SK-N-SH (cell line): ENCODE measurements at regions not wholly inside any gene's neighbourhood (a gene's known extent, or its start where the extent isn't known, plus 50 kb on each side); places are given as distances from the start of the nearest gene placed in this dataset.

Experiments
- CTCF ChIP-seq: fragments of 200-600 bp; sonication (generic); IDR thresholded peaks from 2 replicates; pipeline ENCODE4 v1.6.1; 2017; ENCODE audit warnings: antibody characterized with exemption, mild to moderate bottlenecking, moderate library complexity
- POLR2AphosphoS5 ChIP-seq: IDR thresholded peaks from 2 replicates; pipeline ENCODE4 v1.6.1; 2012; ENCODE audit warnings: low read depth, low read length
- RCOR1 ChIP-seq: fragments of 150-350 bp; IDR thresholded peaks from 2 replicates; pipeline ENCODE4 v1.6.1; 2017; ENCODE audit warnings: antibody characterized with exemption, low read length
- RXRA ChIP-seq: IDR thresholded peaks from 2 replicates; pipeline ENCODE4 v1.4.0; 2012; ENCODE audit warnings: low read depth, mild to moderate bottlenecking, borderline replicate concordance
- SIN3A ChIP-seq: IDR thresholded peaks from 2 replicates; pipeline ENCODE4 v1.6.1; 2012; ENCODE audit warnings: low read depth, mild to moderate bottlenecking, low read length, moderate library complexity, borderline replicate concordance
- SMC3 ChIP-seq: IDR thresholded peaks from 2 replicates; pipeline ENCODE4 v1.6.1; 2012; ENCODE audit warnings: low read depth, low read length, improper control_type of control experiment
- TCF12 ChIP-seq: IDR thresholded peaks from 2 replicates; pipeline ENCODE4 v1.4.0; 2012
- TF ChIP-seq, protein P1 (sequence below): fragments of 150-350 bp; IDR thresholded peaks from 2 replicates; pipeline ENCODE4 v1.6.1; 2017; ENCODE audit warnings: antibody characterized with exemption, low read length, low read depth, borderline replicate concordance

DNA sequence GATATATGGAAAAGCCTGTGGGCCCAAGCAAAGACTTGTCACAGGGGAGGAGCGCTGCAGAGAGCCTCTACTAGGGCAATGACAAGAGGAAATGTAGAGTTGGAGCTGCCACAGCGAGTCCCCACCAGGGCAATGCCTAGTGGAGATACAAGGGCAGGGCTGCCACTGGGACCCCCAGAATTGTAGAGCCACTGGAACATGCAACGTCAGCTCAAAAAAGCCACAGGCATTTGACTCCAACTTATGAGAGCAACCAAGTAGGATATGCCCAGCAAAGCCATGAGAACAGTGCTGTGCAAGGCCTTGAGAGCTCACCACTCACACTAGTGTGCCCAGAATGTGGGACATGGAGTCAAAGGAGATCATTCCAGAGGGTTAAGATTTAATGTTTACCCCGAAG is 63.7 kb upstream of the CAMK1G start:
- TF ChIP-seq CTCF (no peak), SMC3 (no peak), RXRA (no peak), TCF12 (no peak), POLR2AphosphoS5 (no peak), SIN3A (no peak), RCOR1 (no peak)
- TF ChIP-seq, protein P1, sequence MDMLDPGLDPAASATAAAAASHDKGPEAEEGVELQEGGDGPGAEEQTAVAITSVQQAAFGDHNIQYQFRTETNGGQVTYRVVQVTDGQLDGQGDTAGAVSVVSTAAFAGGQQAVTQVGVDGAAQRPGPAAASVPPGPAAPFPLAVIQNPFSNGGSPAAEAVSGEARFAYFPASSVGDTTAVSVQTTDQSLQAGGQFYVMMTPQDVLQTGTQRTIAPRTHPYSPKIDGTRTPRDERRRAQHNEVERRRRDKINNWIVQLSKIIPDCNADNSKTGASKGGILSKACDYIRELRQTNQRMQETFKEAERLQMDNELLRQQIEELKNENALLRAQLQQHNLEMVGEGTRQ = no peak
